Keratinocyte (primary cell): ENCODE measurements at regions not wholly inside any gene's neighbourhood (a gene's known extent, or its start where the extent isn't known, plus 50 kb on each side); places are given as distances from the start of the nearest gene placed in this dataset.
A peak's percentile ranks its signal among the peaks of the same experiment; 100 is the strongest.

Source experiments
- DNase-seq: peaks from one replicate; pipeline ENCODE4 v3.0.0-alpha.2; 2011; ENCODE audit warnings: low read depth, missing footprints, low spot score
- FAIRE-seq: peaks from 2 replicates; lab custom pipeline; 2011; peaks lifted over from hg19 to GRCh38; lab: Jason Lieb, UNC
- H2AFZ ChIP-seq: 2 replicates; pipeline ENCODE4 v1.6.0; 2012; ENCODE audit warnings: low read length, control low read depth, inconsistent platforms; ENCODE audit not compliant: control insufficient read depth
- H3K27ac ChIP-seq: 2 replicates; pipeline ENCODE4 v1.5.1; 2011; ENCODE audit warnings: low read length; ENCODE audit not compliant: control insufficient read depth, insufficient read depth
- H3K27me3 ChIP-seq: 3 replicates; pipeline ENCODE4 v1.6.0; 2011; ENCODE audit warnings: low read length; ENCODE audit not compliant: control insufficient read depth, insufficient read depth; ENCODE audit errors: extremely low read depth
- H3K36me3 ChIP-seq, 2 experiments: 2 replicates in 1 of 2; 3 replicates in 1 of 2; pipeline ENCODE4 v1.5.1; 2011; ENCODE audit warnings: low read length in 2 of 2, mild to moderate bottlenecking in 1 of 2; ENCODE audit not compliant: control insufficient read depth in 2 of 2, insufficient read depth in 2 of 2; ENCODE audit errors: extremely low read depth in 1 of 2
- H3K4me1 ChIP-seq: 3 replicates; pipeline ENCODE4 v1.5.1; 2011; ENCODE audit warnings: low read length; ENCODE audit not compliant: control insufficient read depth, insufficient read depth; ENCODE audit errors: extremely low read depth
- H3K4me2 ChIP-seq: 3 replicates; pipeline ENCODE4 v1.6.0; 2011; ENCODE audit warnings: low read depth, low read length; ENCODE audit not compliant: control insufficient read depth, insufficient read depth; ENCODE audit errors: extremely low read depth
- H3K4me3 ChIP-seq, 3 experiments: fragments of 200-600 bp in 1 of 3; sonication (generic) in 1 of 3; 2 replicates in 2 of 3; 3 replicates in 1 of 3; pipeline ENCODE4 v1.5.1; 2011 to 2016; ENCODE audit warnings: low read length in 3 of 3, mild to moderate bottlenecking in 3 of 3, control low read depth in 2 of 3, inconsistent platforms in 1 of 3, low read depth in 1 of 3, mixed read lengths in 1 of 3, mixed run types in 1 of 3, moderate library complexity in 1 of 3; ENCODE audit not compliant: control insufficient read depth in 2 of 3, insufficient read depth in 2 of 3; ENCODE audit errors: extremely low read depth in 1 of 3
- H3K79me2 ChIP-seq: 2 replicates; pipeline ENCODE4 v1.6.0; 2012; ENCODE audit warnings: low read length; ENCODE audit not compliant: control insufficient read depth, insufficient read depth
- H3K9ac ChIP-seq: 3 replicates; pipeline ENCODE4 v1.6.0; 2011; ENCODE audit warnings: low read length; ENCODE audit not compliant: control insufficient read depth, insufficient read depth; ENCODE audit errors: extremely low read depth
- H3K9me1 ChIP-seq: 3 replicates; pipeline ENCODE4 v1.6.0; 2011; ENCODE audit warnings: low read length; ENCODE audit not compliant: control insufficient read depth, insufficient read depth; ENCODE audit errors: extremely low read depth
- H3K9me3 ChIP-seq: 2 replicates; pipeline ENCODE4 v1.5.1; 2012; ENCODE audit warnings: low read depth, low read length; ENCODE audit not compliant: control insufficient read depth
- H4K20me1 ChIP-seq: 3 replicates; pipeline ENCODE4 v1.6.0; 2011; ENCODE audit warnings: low read length; ENCODE audit not compliant: control insufficient read depth, insufficient read depth; ENCODE audit errors: extremely low read depth
- CTCF ChIP-seq, 3 experiments: IDR thresholded peaks in 1 of 3; conservative IDR thresholded peaks in 1 of 3; optimal IDR thresholded peaks in 1 of 3; 2 replicates in 2 of 3; 3 replicates in 1 of 3; pipeline versions ENCODE3 to v1.5.1; 2011; ENCODE audit warnings: low read length in 3 of 3, mild to moderate bottlenecking in 3 of 3, moderate library complexity in 2 of 3, control low read depth in 1 of 3, inconsistent platforms in 1 of 3; ENCODE audit not compliant: insufficient read depth in 2 of 3; ENCODE audit errors: extremely low read depth in 1 of 3
- EZH2 ChIP-seq: IDR thresholded peaks from one replicate; pipeline ENCODE4 v1.6.1; 2012; ENCODE audit warnings: inconsistent platforms, mild to moderate bottlenecking, low read length, moderate library complexity
- dilution Hi-C: fragments of 300-500 bp; cut with MboI; formaldehyde crosslinking; loops from one replicate; pipeline ENCODE4 v1.7.0; 2020; ENCODE audit warnings: low sequenced_read_pairs; ENCODE audit not compliant: extremely low pct_ligation_motif_present

DNA sequence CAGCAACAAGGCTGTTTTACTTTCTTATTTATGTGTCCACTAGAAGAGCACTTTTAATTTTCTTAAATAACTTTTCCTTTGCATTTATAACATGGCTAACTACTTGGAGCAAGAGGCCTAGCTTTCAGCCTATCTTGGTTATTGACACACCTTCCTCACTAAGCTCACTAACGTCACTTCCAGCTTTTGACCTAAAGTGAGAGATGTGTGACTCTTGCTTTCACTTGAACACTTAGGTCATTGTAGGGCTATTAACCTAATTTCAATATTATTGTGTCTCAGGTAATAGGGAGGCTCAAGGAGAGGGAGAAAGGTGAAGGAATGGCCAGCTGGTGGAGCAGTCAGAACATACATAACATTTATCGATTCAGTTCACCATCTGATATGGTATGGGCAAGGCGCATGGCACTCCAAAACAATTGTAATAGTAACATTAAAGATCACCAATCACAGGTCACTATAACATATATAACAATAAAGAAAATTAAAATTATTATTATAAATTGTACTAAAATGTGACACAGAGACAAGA, 95.0 kb upstream of the FAM20C start:
- dilution Hi-C loops = no loop called here
- TF ChIP-seq CTCF (optimal IDR thresholded peaks at IDR 0.05 in 1 of 3, IDR thresholded peaks at IDR 0.05 in 1 of 3, conservative IDR thresholded peaks at IDR 0.05 in 1 of 3; ENCODE audit: extremely low read depth in 1 of 3, insufficient read depth in 2 of 3, low read length in 3 of 3) = no peak
- no peak for TF ChIP-seq EZH2
- no peak overlapping the region for H3K4me3 ChIP-seq
- DNase-seq (no peak), FAIRE-seq (no peak)
- H3K27ac ChIP-seq = no peak overlapping the region
- H3K9me3 ChIP-seq = no peaks in the 10 kb centered on the region
- H3K9me1 ChIP-seq = no peaks in the 10 kb centered on the region
- no peaks in the 10 kb centered on the region for H3K79me2 ChIP-seq
- no peaks in the 10 kb centered on the region for H3K36me3 ChIP-seq
- no peaks in the 10 kb centered on the region for H4K20me1 ChIP-seq
- peaks cover 43% of the 10 kb centered on the region for H3K4me1 ChIP-seq
- H3K4me2 ChIP-seq = no peak overlapping the region
- H3K27me3 ChIP-seq = peaks cover 9% of the 10 kb centered on the region
- H3K9ac ChIP-seq = no peak overlapping the region
- H2AFZ ChIP-seq = no peak overlapping the region

- DNase-seq (peak; percentile 25), FAIRE-seq (peak; percentile 88)
- peak overlapping the region; percentile 15 for H3K4me2 ChIP-seq
Measured at GRCh38 chr7:101146-102046, 91.0 kb upstream of the FAM20C start.

More at GRCh38 chr7:101146-102046, 91.0 kb upstream of the FAM20C start:
- no peak overlapping the region for H3K4me3 ChIP-seq
- peak overlapping the region; percentile 8 for H2AFZ ChIP-seq
- peaks cover 21% of the 10 kb centered on the region for H3K4me1 ChIP-seq
- H3K27me3 ChIP-seq = no peaks in the 10 kb centered on the region
- H3K79me2 ChIP-seq = no peaks in the 10 kb centered on the region
- H3K9ac ChIP-seq = no peak overlapping the region
- no peaks in the 10 kb centered on the region for H3K9me1 ChIP-seq
- no peaks in the 10 kb centered on the region for H3K9me3 ChIP-seq
- H3K36me3 ChIP-seq = no peaks in the 10 kb centered on the region
- TF ChIP-seq CTCF (optimal IDR thresholded peaks at IDR 0.05 in 1 of 3, IDR thresholded peaks at IDR 0.05 in 1 of 3, conservative IDR thresholded peaks at IDR 0.05 in 1 of 3; ENCODE audit: extremely low read depth in 1 of 3, insufficient read depth in 2 of 3, low read length in 3 of 3) = no peak
- TF ChIP-seq EZH2 = no peak
- no peaks in the 10 kb centered on the region for H4K20me1 ChIP-seq
- H3K27ac ChIP-seq = no peak overlapping the region
- dilution Hi-C loops = no loop called here
